ENCODE measurements at regions not wholly inside any gene's neighbourhood (a gene's known extent, or its start where the extent isn't known, plus 50 kb on each side); places are given as distances from the start of the nearest gene placed in this dataset.

- POLR2A ChIA-PET = no interaction called here
- CTCF ChIA-PET = no interaction called here
Measured at GRCh38 chr6:45718131-45718530, 297.5 kb downstream of the CLIC5 start.

- ChIA-PET POLR2A (no interaction called here), CTCF (no interaction called here)
Measured at GRCh38 chr6:45717715-45718114, 297.9 kb downstream of the CLIC5 start.

GRCh38 chr6:45717027-45717426 lies 298.6 kb downstream of the CLIC5 start:
- CTCF ChIA-PET = interaction anchor here (0.8 kb wide), 1 partner anchor 1061 kb away, joined by 3 read pairs; no protein-coding TSS in a partner anchor
- POLR2A ChIA-PET = no interaction called here

GRCh38 chr6:45715508-45715803 lies 300.2 kb downstream of the CLIC5 start:
- POLR2A ChIA-PET = no interaction called here
- CTCF ChIA-PET = no interaction called here

GRCh38 chr6:45714741-45715507 lies 300.7 kb downstream of the CLIC5 start:
- POLR2A ChIA-PET = interaction anchor here (0.9 kb wide), 1 partner anchor 1059 kb away, joined by 3 read pairs; no protein-coding TSS in a partner anchor
- CTCF ChIA-PET = interaction anchor here (0.7 to 1.1 kb wide), 7 partner anchors 86 to 1059 kb away, joined by 3 to 5 read pairs (median 3); no protein-coding TSS in a partner anchor

- POLR2A ChIA-PET = interaction anchor here (0.9 kb wide), 1 partner anchor 1059 kb away, joined by 3 read pairs; no protein-coding TSS in a partner anchor
Measured at GRCh38 chr6:45714006-45714730, 301.5 kb downstream of the CLIC5 start.

More at GRCh38 chr6:45714006-45714730, 301.5 kb downstream of the CLIC5 start:
- CTCF ChIA-PET = interaction anchor here (0.7 to 1.1 kb wide), 7 partner anchors 87 to 1058 kb away, joined by 3 to 5 read pairs (median 3); no protein-coding TSS in a partner anchor

Measured in activated CD8-positive, alpha-beta memory T cell treated with anti-CD3 and anti-CD28 coated beads for 36 hours (primary cell).